HFF-Myc (cell line): ENCODE measurements at regions not wholly inside any gene's neighbourhood (a gene's known extent, or its start where the extent isn't known, plus 50 kb on each side); places are given as distances from the start of the nearest gene placed in this dataset.

Source experiments
- DNase-seq: peaks from one replicate; pipeline ENCODE4 v3.0.0-alpha.2; 2011; ENCODE audit warnings: low read depth; ENCODE audit errors: extremely low read depth
- H3K4me3 ChIP-seq: replicated peaks from 2 replicates; pipeline ENCODE4 v1.5.1; 2011; ENCODE audit warnings: low read depth, mild to moderate bottlenecking, control low read depth, low read length
- TF ChIP-seq, protein P1 (sequence below): IDR thresholded peaks from 2 replicates; pipeline ENCODE4 v1.5.1; 2012; ENCODE audit warnings: mild to moderate bottlenecking, low read depth, low read length, control low read depth; ENCODE audit errors: missing control alignments

DNA sequence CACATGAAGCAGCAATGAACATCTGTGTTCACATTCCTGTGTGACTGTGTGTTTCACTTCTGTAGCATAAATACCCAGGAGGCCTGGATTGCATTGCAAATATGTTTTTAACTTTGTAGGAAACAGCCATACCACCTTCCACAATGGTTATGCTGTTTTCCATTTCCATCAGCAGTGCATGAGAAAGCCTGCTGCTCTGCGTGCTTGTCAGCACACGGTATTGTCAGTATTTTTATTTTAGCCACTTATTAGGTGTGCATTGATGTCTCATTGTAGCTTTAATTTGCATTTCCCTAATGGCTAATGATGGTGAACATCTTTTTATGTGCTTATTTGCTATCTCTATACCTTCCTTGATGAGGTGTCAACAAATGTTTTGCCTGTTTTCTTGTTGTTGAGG lies 355.9 kb downstream of the TRIML1 start:
- no peak overlapping the region for H3K4me3 ChIP-seq
- TF ChIP-seq, protein P1, sequence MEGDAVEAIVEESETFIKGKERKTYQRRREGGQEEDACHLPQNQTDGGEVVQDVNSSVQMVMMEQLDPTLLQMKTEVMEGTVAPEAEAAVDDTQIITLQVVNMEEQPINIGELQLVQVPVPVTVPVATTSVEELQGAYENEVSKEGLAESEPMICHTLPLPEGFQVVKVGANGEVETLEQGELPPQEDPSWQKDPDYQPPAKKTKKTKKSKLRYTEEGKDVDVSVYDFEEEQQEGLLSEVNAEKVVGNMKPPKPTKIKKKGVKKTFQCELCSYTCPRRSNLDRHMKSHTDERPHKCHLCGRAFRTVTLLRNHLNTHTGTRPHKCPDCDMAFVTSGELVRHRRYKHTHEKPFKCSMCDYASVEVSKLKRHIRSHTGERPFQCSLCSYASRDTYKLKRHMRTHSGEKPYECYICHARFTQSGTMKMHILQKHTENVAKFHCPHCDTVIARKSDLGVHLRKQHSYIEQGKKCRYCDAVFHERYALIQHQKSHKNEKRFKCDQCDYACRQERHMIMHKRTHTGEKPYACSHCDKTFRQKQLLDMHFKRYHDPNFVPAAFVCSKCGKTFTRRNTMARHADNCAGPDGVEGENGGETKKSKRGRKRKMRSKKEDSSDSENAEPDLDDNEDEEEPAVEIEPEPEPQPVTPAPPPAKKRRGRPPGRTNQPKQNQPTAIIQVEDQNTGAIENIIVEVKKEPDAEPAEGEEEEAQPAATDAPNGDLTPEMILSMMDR: no peak
- no peak for DNase-seq

DNA sequence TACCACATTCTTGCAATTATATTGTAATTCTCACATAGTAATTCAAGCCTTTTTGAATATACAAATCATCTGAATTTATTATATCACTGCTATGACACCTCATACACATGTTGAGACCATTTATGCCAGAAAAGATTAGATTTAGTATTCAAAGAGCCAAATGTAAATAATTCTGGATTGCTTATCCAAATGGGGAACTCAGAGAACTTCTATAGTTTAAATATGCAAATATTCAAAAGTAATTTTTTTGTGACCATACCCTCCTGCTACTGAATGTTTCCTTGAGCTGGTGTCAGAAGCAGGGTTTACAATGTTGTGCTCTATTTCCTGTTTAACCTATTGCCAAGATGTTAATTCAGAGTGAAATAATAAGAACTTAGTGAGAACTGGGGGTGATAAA lies 372.2 kb downstream of the TRIML1 start:
- TF ChIP-seq, protein P1: no peak
- H3K4me3 ChIP-seq: no peak overlapping the region
- DNase-seq: no peak

DNA sequence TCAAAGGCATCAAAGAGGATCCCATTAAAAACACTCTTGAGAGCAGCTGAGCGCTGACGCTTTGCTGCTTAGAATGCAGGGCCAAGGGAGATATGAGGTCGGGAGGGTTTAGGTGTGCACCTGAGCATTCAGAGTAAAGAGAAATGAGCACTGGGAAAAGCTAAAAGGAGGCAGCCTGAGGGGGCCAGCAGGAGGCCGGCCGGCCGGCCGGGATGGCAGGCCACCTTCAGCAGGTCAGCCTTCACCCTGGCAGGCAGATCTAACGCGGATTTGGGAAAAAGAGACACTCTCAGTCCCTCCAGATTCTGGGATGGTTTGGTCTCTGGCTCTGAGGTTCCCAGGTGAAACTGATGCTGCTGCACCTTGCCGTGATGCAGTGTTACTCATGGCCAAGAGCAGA lies 393.5 kb downstream of the TRIML1 start:
- H3K4me3 ChIP-seq: no peak overlapping the region
- DNase-seq: no peak
- TF ChIP-seq, protein P1: no peak

DNA sequence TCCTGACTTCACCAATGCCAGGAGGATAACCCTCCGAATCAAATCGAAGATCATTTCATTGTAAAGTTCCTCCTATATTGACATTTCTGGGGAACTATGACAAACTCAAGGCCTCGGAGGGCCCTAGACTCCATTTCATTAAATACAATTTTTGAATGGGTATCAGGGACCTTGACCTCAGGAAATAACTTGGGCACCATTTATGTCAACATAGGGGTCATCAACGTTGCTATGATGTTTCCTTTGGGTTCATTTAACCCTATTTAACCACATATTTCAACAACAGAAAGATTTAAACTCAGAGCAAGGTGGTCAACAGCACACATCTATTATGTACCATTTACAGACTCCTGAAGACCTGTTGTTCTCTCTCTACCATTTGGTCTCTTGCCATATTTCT lies 395.1 kb downstream of the TRIML1 start:
- H3K4me3 ChIP-seq: no peak overlapping the region
- no peak for DNase-seq
- TF ChIP-seq, protein P1: no peak

DNA sequence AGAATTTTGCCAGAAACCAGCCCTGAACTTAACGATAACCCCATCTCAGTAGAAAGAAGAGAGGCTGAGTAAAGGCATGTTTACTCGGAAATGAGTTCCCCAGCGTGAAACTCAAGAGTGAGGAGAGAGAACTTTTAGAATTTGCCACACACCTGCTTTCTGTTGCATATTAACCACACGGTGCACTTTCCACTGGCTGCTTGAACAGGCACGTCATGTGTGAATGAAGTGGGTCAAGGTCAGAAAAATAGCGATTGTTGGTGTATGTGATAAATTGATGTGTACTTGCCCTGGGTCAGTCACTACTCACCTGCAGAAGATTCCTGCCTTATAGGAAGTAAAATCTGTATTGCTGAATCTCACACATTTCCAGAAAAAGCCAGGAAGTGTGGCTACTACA lies 395.7 kb downstream of the TRIML1 start:
- no peak overlapping the region for H3K4me3 ChIP-seq
- DNase-seq: no peak
- TF ChIP-seq, protein P1: no peak

DNA sequence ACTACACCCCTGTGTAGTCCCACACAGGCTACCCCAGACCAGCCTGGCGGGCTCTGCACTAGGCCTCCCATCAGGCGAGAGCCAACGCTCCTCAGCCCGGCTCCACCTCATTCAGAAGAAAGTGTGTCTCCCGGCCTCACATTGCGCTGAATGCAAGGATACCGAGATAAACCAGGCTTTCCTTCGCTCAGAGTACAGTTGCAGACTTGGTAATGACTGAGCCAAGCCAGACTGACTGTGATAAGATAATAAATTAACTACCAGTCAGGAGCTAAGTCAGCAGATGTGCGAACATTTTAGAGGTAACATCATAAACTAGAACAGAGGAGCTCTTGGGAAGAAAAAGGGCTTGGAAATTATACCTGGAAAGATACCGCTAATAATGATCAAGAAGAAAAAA lies 397.6 kb downstream of the TRIML1 start:
- TF ChIP-seq, protein P1: no peak
- no peak for DNase-seq
- no peak overlapping the region for H3K4me3 ChIP-seq

DNA sequence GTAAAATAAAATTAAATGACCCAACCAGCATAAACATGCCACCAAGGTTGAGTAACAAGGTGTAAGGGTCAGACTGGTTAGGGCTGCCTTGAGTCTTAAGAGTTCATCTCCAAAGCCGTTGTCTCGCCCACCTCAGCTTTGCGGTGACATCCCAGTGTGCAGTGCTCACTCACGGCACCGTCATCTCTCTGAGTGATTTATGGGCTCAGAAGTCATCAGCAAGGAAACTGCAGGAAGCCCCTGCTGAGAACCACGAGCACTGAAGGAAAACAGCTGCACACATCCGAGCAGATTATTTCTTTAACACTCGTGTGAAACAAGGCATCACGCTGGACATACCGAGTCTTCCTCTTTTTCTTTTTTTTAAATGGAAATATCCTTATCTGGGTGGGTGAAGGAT lies 411.1 kb downstream of the TRIML1 start:
- TF ChIP-seq, protein P1: no peak
- no peak for DNase-seq
- no peak overlapping the region for H3K4me3 ChIP-seq
